Endometrial microvascular endothelial cells (primary cell): ENCODE measurements at regions not wholly inside any gene's neighbourhood (a gene's known extent, or its start where the extent isn't known, plus 50 kb on each side); places are given as distances from the start of the nearest gene placed in this dataset.

Source experiments
- in situ Hi-C: cut with HindIII; loops from 2 replicates; pipeline ENCODE4 v1.10.0; 2017; ENCODE audit warnings: low sequenced_read_pairs, low pct_unique_long_range_greater_than_20kb; ENCODE audit errors: inconsistent ontology term

DNA sequence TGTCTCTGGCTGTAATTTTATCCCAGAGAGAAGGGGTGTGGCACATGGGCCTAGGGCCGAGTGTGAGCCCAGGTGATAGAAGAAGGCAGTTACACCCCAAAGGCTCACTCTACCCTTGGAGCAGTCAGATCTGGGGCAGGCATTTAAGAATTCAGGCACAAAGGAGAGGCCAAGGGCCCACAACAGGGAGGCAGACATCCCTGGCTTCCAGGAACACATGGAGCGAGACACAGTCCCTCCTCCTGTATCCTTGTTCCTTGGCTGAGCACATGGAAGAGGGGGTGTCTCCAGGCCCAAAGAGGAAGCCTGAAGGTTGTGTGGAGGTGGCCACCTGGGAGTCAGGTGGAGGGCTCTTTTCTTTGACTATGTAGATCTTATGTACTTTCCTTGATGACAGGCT, 286.2 kb downstream of the RPS24 start:
- in situ Hi-C loops, result loop anchor here (25.0 kb wide), 1 partner anchor 283 kb away; the partner anchor contains the start of genes POLR3A and RPS24

- in situ Hi-C loops, result loop anchor here (25.0 kb wide), 1 partner anchor 283 kb away; the partner anchor contains the start of genes POLR3A and RPS24
These were observed 286.8 kb downstream of the RPS24 start for GRCh38 chr10:78320506-78320905.

DNA sequence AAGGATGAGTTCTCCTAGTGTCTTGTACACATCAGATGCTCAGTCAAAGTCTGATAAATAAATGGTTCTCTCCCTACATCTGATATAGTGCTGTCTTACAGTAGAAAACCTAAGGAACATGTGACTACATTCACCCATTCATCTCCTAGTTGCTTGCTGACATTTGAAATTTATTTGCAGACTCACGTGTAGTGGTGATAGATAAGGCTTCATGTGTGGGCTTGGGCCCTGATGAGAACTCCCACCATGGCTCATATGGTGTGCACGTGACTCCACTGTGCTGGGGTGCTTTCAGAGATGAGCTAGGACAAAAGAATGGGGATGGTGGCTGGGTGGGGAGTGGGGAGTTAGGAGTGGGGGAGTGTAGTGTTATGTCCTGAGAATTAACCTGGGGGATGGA, 287.3 kb downstream of the RPS24 start:
- in situ Hi-C loops, result loop anchor here (25.0 kb wide), 1 partner anchor 284 kb away; the partner anchor contains the start of genes POLR3A and RPS24

DNA sequence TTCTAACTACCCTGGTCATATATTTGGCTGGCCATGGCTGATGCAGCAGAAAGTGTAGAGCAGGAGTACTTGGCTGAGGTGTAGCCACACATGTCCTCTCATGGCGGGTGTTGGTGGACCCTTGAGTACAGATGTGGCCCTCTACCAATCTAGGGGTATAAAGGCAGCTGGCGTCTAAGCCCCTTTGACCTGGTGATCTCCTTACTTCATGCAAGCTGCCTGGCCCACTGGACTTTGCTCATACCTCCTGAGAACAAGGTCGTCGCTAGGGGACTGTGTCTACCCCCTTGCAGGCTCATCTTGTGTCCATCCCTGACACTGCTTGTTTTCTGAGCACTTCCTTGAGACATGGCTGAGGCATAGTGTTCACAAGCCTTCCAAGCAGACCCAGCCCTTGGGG, 287.8 kb downstream of the RPS24 start:
- in situ Hi-C loops, result loop anchor here (25.0 kb wide), 1 partner anchor 284 kb away; the partner anchor contains the start of genes POLR3A and RPS24

- in situ Hi-C loops, result no loop called here
These were observed 292.7 kb downstream of the RPS24 start for GRCh38 chr10:78326372-78326771.

GRCh38 chr10:78327778-78328591, 294.3 kb downstream of the RPS24 start:
- in situ Hi-C loops, result no loop called here

GRCh38 chr10:78328592-78329404, 295.1 kb downstream of the RPS24 start:
- in situ Hi-C loops, result no loop called here

DNA sequence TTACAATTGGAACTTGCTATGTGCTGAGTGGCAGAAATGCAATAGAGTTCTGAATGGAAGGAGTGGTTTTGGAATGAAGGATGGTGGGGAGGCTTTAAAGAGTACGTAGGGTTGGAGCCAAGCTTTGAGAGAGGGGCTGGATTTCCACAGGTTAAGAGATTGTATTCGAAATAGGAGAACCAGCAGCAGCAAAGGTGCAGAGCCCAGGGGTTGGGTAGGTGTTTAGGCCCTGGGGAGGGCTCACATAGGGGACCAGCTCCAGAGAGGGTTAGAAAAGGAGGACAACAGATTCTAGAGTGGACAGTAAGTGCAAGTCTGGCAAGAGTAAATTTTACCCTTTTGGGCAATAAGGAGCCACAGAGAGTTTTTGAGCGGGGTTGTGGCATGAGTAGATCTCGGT, 297.2 kb downstream of the RPS24 start:
- in situ Hi-C loops, result no loop called here

GRCh38 chr10:78331391-78331922, 297.8 kb downstream of the RPS24 start:
- in situ Hi-C loops, result no loop called here

- in situ Hi-C loops, result no loop called here
These were observed 298.3 kb downstream of the RPS24 start for GRCh38 chr10:78332012-78332411.

- in situ Hi-C loops, result no loop called here
These were observed 299.0 kb downstream of the RPS24 start for GRCh38 chr10:78332657-78333056.

- in situ Hi-C loops, result no loop called here
These were observed 299.9 kb downstream of the RPS24 start for GRCh38 chr10:78333362-78334143.

DNA sequence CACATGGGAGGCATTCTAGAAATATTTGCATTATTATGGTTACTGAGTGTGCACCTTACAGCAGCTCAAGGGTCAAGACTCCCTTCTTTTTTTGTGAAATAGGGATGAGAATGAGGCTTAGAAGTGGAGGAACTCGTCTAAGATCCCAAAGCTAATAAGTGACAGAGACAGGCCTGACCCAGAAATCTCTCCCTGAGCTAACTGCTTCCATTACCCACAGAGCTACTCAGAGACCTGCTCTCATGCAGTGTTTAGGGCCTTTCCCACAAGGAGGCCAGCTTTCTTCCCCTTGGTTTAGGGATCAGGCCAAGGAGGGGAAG, 301.7 kb downstream of the RPS24 start:
- in situ Hi-C loops, result no loop called here

DNA sequence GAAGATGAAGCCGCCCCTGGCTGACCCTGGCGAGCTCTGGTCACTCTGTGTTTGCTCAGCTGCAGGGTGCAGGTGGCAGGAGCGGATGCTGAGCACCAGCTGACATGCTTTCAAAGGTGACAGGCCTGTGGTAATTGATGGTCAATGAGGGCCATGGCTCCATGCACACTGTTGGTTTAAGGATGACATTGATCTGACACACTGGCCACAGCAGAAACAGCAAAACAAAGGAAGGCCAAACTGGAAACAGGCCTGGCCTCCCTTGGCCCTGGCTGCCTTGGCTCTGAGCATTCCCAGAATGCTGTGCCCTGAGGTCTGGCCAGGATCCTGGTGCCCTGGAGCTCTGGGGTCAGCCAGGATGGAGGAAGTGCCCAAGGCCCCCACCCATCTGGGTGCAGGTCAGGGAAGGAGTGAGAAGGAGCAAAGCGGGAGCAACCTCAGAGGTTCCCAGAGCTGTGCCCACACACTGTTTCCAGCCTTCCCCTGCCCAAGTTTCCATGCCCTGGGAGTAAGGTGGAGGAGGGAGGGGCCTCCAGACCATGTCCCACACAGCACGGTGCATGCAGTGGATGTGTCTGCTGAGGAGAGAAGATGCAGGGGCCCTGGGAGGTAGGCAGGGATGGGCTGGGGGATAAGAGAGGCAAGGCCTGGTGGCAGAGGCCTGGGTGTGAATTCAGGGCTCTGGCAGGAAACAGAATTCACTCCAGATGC, 302.2 kb downstream of the RPS24 start:
- in situ Hi-C loops, result no loop called here

DNA sequence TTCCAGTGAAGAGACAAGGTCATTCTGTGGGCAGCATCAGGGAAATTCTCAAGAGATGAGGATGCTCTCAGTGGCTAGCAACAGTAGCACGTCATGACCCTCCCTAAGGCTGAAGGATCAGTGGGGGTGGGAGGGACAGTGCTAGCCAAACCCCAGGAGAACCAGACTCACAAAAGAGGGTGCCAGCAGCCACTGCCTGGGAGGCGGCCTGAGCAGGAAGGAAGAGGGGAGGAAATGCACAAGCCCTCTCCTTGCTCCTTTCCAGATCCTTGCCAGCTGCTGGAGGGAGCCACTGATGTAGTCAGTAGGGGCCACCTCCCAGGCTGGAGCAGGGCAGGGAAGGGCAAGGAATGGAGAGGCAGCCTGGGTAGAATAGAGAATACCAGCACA, 302.7 kb downstream of the RPS24 start:
- in situ Hi-C loops, result no loop called here

DNA sequence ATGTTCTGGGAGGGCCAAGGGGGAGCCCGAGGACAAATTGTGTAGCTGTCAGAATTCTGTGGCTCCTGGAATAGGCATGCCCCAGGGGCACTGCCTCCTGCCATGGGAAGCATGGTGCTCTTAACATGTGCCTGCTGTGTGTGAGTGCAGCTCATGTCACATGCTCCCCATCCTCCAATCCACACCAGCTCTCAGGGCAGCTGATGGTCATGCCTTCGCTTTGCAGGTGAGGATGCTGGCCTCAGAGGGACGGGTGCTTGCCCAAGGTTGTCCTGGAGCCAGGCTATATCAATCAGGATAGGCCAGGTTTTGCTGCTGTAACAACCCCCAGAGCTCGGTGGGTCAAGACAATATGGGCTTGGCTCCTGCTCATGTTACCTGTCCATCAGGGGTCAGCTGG, 303.4 kb downstream of the RPS24 start:
- in situ Hi-C loops, result no loop called here

- in situ Hi-C loops, result no loop called here
These were observed 304.2 kb downstream of the RPS24 start for GRCh38 chr10:78337646-78338391.

GRCh38 chr10:78338717-78339116, 305.1 kb downstream of the RPS24 start:
- in situ Hi-C loops, result no loop called here
